Glutamatergic neuron (in vitro differentiated cells): ENCODE measurements at regions not wholly inside any gene's neighbourhood (a gene's known extent, or its start where the extent isn't known, plus 50 kb on each side); places are given as distances from the start of the nearest gene placed in this dataset.

Experiments
- DNase-seq: peaks from one replicate; pipeline ENCODE4 v3.0.0; 2022
- H3K27ac Mint-ChIP-seq: one replicate; pipeline ENCODE4 v1.8.0; 2020; ENCODE audit warnings: mild to moderate bottlenecking, mixed read lengths, inconsistent platforms; ENCODE audit not compliant: unreplicated experiment
- H3K27me3 Mint-ChIP-seq: one replicate; pipeline ENCODE4 v1.8.0; 2020; ENCODE audit warnings: mild to moderate bottlenecking, moderate library complexity, mixed read lengths, inconsistent platforms; ENCODE audit not compliant: unreplicated experiment
- H3K36me3 Mint-ChIP-seq: one replicate; pipeline ENCODE4 v1.8.0; 2020; ENCODE audit warnings: mild to moderate bottlenecking, mixed read lengths, inconsistent platforms; ENCODE audit not compliant: unreplicated experiment
- H3K4me1 Mint-ChIP-seq: one replicate; pipeline ENCODE4 v1.8.0; 2020; ENCODE audit warnings: mild to moderate bottlenecking, low read depth, mixed read lengths, inconsistent platforms; ENCODE audit not compliant: unreplicated experiment
- H3K4me3 Mint-ChIP-seq: one replicate; pipeline ENCODE4 v1.8.0; 2020; ENCODE audit warnings: mild to moderate bottlenecking, mixed read lengths, inconsistent platforms; ENCODE audit not compliant: unreplicated experiment
- H3K9me3 Mint-ChIP-seq: one replicate; pipeline ENCODE4 v1.8.0; 2020; ENCODE audit warnings: mild to moderate bottlenecking, moderate library complexity, mixed read lengths, inconsistent platforms; ENCODE audit not compliant: unreplicated experiment
- CTCF ChIP-seq: fragments of 200-600 bp; sonication (generic); IDR thresholded peaks from one replicate; pipeline ENCODE4 v1.5.0; 2021; ENCODE audit not compliant: partially characterized antibody, unreplicated experiment

GRCh38 chr2:17313261-17313660, 205.0 kb downstream of the RAD51AP2 start:
- Mint-ChIP-seq H3K9me3 (no peaks in the 10 kb centered on the region), H3K4me1 (peaks cover 6% of the 10 kb centered on the region), H3K4me3 (no peak overlapping the region), H3K36me3 (no peaks in the 10 kb centered on the region), H3K27me3 (no peaks in the 10 kb centered on the region), H3K27ac (no peak overlapping the region)
- no peak for TF ChIP-seq CTCF
- DNase-seq = no peak

GRCh38 chr2:17311771-17312511, 206.3 kb downstream of the RAD51AP2 start:
- H3K4me1 Mint-ChIP-seq = peaks cover 6% of the 10 kb centered on the region
- no peaks in the 10 kb centered on the region for H3K36me3 Mint-ChIP-seq
- H3K27ac Mint-ChIP-seq = no peak overlapping the region
- no peak for TF ChIP-seq CTCF
- no peaks in the 10 kb centered on the region for H3K27me3 Mint-ChIP-seq
- no peak overlapping the region for H3K4me3 Mint-ChIP-seq
- no peak for DNase-seq
- H3K9me3 Mint-ChIP-seq = no peaks in the 10 kb centered on the region

GRCh38 chr2:17311106-17311619, 207.1 kb downstream of the RAD51AP2 start:
- TF ChIP-seq CTCF = no peak
- Mint-ChIP-seq H3K4me1 (peaks cover 6% of the 10 kb centered on the region), H3K27me3 (no peaks in the 10 kb centered on the region), H3K27ac (no peak overlapping the region), H3K36me3 (no peaks in the 10 kb centered on the region), H3K4me3 (no peak overlapping the region), H3K9me3 (no peaks in the 10 kb centered on the region)
- no peak for DNase-seq

DNA sequence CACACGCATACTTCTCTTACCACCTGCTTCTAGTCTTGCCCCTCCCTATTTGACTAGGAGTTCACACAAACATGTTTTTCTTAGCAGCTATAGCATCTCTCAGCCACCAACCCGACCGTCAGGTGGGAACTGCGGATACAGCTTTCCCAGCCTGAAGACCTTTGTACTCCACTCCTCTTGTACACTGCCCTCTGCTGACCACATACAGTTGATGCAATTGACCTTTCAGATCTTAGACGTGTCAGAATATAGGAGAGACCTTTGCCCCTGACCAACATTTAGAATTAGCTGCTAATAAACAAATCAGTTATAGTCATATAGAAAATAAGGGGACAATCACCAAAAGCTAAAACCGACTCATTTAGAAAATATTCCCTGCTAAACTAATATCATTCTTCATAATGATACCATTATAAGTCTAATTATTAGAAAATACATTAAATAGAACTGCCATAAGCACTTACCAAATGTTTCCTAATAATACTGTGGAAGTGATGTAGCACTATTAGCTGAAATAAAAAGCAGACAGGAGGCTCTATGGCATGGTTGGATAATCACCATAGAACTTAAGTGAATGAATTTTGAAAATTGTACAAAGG, 208.4 kb downstream of the RAD51AP2 start:
- Mint-ChIP-seq H3K9me3 (no peaks in the 10 kb centered on the region), H3K4me1 (peaks cover 6% of the 10 kb centered on the region), H3K4me3 (no peak overlapping the region), H3K27ac (peak overlapping the region; percentile 29), H3K27me3 (no peaks in the 10 kb centered on the region), H3K36me3 (no peaks in the 10 kb centered on the region)
- peak; percentile 83 for TF ChIP-seq CTCF
- DNase-seq = peak; percentile 63

GRCh38 chr2:17309181-17309580, 209.1 kb downstream of the RAD51AP2 start:
- no peak overlapping the region for H3K4me3 Mint-ChIP-seq
- TF ChIP-seq CTCF = no peak
- H3K9me3 Mint-ChIP-seq = no peaks in the 10 kb centered on the region
- DNase-seq = no peak
- peak overlapping the region; percentile 26 for H3K27ac Mint-ChIP-seq
- no peaks in the 10 kb centered on the region for H3K27me3 Mint-ChIP-seq
- H3K4me1 Mint-ChIP-seq = peaks cover 6% of the 10 kb centered on the region
- no peaks in the 10 kb centered on the region for H3K36me3 Mint-ChIP-seq
